ENCODE measurements at regions not wholly inside any gene's neighbourhood (a gene's known extent, or its start where the extent isn't known, plus 50 kb on each side); places are given as distances from the start of the nearest gene placed in this dataset.

DNA sequence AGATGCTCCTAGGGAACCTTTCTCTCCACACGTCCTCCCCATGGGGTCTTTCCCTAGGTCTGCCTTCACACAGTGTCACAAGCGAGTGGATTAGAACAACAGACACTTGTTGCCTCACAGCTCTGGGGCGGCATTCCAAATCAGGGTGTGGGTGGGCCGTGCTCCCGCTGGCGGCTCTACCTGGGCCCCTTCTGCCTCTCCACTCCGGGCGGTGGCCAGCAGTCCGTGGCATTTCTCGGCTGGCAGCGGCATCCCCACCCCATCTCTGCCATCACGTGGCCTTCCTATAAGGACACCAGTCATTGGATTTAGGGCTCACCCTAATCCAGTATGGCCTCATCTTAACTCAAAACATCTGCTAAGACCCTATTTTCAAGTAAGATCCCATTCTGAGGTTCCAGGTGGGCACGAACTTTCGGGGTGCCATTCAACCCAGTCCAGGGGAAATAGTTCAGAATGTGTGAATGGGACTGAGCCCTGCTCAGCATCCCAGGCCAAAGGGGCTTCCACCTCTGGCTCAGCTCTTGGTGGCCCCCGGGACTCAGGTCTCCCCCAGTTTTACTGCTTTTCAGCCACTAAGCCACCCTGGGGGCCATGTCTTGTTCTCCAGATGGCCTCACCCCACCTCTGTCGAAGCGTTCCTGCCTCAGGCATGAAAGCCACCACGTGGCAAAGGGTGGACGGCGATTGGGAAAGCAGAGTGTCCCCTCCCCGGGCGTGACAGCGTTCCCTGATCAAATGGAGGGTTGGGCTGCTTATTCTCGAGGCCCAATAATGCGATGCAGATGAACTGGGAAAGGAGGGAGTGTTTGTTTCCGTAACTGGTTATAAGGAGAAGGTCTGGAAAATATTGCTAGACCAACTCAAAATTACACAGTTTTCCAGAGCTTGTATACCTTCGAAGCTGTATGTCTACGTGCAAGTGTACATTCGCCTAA lies 350.0 kb downstream of the GLRX3 start:
- no peak for DNase-seq (ENCODE audit: low read depth in 3 of 3)

DNA sequence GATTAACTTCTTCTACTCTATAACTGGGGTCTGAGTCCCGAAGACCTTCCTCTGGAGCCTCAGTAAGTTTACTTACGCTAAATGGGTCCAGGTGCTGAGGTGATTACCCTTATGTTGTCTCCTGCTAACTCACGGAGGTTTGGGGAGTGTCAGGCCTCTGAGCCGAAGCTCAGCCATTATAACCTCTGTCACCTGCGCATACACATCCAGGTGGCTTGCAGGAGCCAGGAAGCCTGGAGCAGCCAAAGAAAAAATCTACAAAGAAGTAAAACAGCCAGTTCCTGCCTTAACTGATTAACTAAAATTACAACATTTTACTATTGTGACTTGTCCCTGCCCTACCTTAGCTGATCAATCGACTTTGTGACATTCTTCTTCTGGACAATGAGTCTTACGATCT lies 350.7 kb downstream of the GLRX3 start:
- no peak for DNase-seq (ENCODE audit: low read depth in 3 of 3)

GRCh38 chr10:130487566-130487965 lies 351.4 kb downstream of the GLRX3 start:
- no peak for DNase-seq (ENCODE audit: low read depth in 3 of 3)

DNA sequence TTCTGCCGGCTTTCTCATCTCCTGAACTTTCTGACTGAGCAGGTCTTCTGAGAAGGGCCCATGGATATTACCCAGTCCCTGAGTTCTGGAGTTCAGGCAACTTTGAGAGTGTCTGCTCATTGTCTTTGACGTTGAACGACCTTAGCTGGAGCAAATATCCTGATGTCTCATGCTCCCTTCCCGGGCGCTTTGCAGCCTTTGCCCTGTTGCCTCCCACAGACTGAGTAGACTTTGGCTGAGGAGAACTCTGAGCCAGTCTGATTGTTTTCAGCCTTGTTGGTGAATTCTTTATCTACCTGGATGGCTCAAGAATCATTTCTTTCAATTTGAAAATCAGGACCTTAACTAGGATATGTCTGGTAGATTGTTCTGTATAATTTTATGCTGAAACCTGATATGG lies 353.7 kb downstream of the GLRX3 start:
- DNase-seq (ENCODE audit: low read depth in 3 of 3), result no peak

DNA sequence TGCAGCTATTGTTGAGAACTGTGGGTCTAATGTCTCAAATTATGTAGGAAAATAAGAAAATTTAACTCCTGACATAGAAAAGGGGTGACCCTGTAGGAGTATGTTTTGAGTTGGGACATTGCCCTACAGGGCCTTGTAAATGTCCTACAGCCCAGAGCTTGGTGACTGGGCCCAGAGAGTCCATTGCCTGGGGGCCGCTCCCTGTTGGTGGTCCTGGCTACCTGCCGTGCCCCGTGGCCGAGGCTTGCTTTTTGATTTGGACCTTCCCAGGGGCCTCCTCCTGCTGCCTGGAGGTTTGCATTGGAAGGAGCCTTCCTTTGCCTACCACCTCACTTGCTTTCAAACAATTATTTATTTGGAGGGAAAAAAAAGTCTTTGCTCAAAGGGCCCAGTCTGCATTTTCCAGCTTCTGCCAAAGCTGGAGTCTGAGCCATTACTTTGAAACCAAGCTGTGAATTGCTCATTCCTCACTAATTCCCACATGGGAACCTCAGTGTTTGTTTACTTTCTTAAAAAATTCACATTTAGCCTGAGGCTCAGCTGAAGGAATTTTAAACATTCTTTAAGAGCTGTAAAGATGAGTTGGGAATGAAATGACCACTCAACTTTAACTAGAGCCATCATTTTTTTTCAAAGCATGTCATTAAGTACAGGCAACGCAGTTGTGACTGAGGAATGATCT lies 355.0 kb downstream of the GLRX3 start:
- no peak for DNase-seq (ENCODE audit: low read depth in 3 of 3)

DNA sequence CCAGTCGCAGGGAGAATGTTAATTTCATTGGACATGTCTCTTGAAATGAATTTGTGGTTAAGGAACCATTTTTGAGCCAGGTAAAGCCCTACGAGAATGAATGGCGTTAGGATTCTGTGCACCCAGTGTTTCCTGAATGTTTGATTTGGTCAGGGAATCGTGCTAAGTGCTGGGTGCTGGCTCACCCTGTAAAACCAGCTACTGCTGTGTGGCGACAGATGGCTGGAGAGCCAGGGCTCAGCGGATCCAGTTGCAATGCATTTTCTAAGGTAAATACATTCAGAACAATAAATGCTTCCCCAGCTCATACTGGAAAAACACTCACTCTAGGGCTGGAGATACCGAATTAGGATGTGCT lies 355.5 kb downstream of the GLRX3 start:
- no peak for DNase-seq (ENCODE audit: low read depth in 3 of 3)

GRCh38 chr10:130492266-130492934 lies 356.2 kb downstream of the GLRX3 start:
- no peak for DNase-seq (ENCODE audit: low read depth in 3 of 3)

- no peak for DNase-seq (ENCODE audit: low read depth in 3 of 3)
Measured at GRCh38 chr10:130493021-130493420, 356.8 kb downstream of the GLRX3 start.

- DNase-seq (ENCODE audit: low read depth in 3 of 3), result no peak
Measured at GRCh38 chr10:130493446-130494145, 357.4 kb downstream of the GLRX3 start.

GRCh38 chr10:130495116-130495862 lies 359.1 kb downstream of the GLRX3 start:
- DNase-seq (ENCODE audit: low read depth in 3 of 3), result no peak

DNA sequence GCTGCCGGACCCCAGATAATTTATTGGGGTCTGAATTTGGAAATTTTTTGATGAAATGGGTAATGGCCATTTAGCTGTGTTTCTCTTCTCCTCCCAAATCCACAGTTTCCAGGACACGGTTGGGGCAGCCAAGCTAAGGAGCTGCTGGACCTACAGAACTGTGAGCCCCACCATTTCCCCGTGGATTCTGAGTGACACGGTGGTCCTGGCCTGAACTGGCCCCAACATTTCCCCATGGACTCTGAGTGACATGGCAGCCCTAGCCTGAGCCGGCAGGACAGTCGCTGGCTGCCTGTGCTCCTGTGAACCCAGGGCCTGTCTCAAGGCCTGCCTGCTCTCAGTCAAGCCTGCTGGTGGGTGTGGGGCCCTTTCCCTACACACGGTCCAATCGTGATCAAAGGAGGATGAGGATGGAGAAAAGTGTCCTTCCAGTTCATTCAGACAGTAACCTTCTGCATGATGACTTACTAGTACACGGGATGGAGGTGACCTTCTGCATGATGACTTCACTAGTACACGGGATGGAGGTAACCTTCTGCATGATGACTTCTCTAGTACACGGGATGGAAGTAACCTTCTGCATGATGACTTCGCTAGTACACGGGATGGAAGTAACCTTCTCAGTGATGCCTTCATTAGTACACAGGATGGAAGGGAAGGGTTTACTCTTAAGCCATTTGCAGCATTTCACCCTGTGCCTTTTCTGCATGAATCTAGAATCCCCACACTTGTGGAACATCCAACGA lies 359.9 kb downstream of the GLRX3 start:
- no peak for DNase-seq (ENCODE audit: low read depth in 3 of 3)

DNA sequence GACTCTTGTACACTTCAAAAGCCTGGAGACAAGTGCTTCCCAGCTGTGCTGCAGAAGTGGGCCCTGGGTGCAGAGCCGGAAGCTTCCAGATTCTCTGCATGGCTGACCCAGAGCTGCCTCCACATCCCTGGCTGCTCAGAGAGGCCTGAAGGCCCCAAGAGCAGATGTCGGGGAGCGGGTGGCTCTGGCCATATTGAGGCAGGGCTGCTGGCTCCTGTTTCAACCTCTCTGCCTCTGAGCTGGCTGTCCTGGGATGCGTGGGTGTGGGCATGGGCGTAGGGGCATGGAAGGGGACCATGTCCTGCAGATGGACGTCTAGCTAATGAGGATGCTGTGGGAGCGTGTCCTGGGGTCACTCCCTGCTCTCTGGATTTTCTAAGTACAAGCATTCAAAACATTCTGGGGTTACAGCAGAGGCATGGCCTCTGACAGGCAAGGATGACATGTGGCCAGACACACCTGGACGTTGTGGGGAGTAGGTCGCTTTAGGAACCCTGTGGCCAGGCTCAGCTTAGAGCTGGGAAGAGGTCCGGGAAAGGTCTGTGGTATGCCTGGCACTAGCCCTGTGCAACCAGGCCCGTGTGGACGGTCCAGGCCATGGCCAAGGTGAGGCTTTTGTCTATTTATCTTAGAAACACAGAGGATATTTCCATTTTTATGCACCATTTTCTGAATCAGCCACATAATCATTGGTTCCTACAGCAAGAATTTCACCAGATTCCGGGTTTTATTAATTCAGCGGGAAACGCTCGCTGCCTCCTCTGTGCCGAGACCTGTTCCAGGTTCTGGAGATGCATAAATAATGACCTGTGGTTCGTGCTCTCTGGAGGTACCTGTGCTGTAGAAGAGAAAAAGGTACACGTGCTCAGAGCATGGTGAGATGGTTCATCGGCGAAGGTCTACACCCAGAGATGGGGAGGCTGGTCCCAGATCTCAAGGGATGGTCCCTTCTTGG lies 361.1 kb downstream of the GLRX3 start:
- DNase-seq (ENCODE audit: low read depth in 3 of 3), result no peak

DNA sequence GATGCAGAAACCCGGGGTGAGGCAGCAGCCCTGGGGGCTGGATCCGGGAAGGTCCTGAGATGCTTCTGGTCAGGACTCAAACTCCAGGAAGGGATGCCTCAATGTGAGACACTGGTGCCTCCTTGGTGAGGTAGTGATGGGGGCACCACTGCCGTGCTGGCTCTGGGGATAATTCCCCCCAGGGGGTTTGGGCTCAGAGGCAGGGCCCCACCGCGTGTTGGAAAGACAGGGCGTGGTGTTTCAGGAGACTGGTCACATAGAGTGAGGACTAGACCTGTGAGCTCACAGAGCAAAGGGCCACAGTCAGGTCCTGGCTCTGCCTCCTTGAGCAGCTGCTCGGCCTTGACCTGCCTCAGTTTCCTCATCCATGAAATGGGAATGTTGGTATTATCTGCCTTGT lies 361.9 kb downstream of the GLRX3 start:
- DNase-seq (ENCODE audit: low read depth in 3 of 3), result no peak

DNA sequence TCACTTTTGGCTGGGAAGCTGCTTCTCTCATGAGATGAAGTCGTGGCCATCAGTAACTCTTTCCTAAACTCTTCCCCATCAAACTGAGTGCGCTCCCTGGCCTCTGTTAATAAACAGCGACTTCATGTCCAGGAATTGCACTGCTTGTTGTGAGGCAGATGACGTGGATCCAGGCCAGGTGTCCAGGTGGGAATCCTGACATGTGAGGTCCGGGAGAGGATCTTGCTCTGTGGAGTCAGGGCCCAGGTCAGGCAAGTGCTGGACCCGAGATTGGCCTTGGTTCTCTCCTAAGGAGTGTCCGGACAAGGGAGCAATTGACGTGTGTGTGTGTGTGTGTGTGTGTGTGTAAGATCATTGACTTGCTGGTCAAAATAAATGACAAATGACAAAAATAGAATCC lies 362.7 kb downstream of the GLRX3 start:
- no peak for DNase-seq (ENCODE audit: low read depth in 3 of 3)

GRCh38 chr10:130499541-130499940 lies 363.4 kb downstream of the GLRX3 start:
- DNase-seq (ENCODE audit: low read depth in 3 of 3), result no peak

DNA sequence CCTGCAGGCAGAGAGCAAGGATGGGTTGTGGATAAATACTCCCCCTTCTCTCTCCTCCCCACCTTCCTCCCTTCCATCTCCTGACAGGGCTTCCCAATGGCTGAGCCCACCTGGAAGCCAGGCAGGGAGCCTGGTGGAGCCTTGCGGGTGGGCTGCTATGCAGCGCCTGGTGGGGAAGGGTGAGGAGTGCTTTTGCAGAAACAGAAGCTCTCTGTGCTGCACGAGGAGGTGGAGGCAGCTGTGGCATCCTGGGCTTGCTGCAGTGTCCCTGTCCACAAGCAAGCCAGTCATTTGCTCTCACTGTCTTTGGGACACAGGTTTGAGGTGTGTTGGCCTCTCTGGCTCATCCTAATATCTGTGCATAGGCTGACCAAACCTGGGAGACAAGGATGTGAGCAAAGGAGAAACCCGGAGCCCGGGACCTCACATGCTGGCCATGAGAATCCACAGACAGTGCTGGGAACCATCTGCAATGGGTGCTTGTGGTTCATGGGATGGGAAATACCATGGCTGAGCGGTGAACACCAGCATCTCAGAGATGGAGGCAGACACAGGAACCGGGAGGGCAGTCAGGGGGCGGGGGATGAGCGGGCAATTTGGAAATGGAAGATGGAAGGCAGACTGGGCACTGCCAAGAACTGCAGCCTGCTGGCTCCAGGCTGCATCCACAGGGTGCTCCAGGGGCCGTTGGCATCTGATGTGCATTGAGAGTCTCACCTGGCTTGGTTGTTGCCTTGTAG lies 364.2 kb downstream of the GLRX3 start:
- DNase-seq (ENCODE audit: low read depth in 3 of 3), result no peak

DNA sequence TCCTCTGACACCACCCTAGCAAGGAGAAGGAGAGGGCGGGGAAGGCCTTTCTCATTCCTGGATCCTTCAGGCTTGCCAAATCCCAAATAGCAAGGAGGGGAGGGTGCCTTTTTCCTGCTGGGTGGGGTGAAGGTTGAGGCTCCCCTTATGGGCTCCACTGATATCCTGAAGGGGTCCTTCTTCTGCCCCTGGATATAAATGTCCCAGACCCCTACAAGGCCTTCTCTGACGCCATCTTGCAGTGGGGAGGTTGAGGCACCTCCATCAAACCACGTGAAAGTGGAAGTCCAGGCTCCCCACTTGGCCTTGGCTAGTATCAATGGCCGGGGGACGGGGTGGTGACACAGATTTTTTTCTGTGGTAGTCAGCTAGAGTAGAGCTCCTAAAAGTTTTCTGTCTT lies 371.3 kb downstream of the GLRX3 start:
- DNase-seq (ENCODE audit: low read depth in 3 of 3), result no peak

DNA sequence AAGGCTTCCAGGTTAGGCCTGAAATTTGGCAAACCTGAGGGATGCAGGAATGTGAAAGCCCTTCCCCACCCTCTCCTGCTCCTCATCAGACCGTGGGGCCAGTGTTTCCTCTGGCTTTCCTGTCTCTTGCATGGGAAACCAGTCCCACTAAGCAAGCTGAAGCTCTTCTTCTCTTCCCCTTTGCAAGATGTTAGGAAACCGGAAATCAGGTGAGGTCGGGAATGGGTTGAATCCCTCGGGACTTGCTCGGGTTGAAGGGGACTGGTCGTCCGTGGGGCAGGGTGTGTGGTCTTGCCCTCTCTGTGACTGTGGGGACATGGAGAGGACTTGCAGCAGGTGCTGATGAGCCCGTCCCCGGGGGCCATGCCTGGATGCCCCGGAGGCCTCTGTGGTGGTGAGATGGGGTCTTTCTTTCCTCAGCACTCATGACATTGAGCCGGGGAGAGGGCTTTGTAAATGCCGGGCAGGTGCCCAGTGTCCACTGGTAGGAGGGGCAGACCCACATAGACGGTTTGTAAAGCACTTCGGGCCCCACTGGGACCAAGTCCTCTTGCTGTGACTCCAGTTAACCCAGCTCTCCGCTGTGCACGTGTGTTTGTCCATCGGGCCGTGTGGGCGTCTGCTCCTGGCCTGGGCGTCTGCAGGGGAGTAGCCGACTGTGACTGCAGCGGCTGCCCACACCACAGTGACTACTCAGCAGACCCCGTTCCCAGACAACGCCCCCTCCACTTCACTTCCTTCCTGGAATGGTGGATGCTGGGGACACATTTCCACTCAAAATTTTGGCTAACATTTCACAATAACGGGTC lies 373.9 kb downstream of the GLRX3 start:
- no peak for DNase-seq (ENCODE audit: low read depth in 3 of 3)

All from stimulated activated CD4-positive, alpha-beta T cell treated with anti-CD3 and anti-CD28 coated beads, TNF-alpha, amount 100 ng/mL, for 48 hours (primary cell).